GM19240 (cell line): ENCODE measurements at regions not wholly inside any gene's neighbourhood (a gene's known extent, or its start where the extent isn't known, plus 50 kb on each side); places are given as distances from the start of the nearest gene placed in this dataset.

ENCODE experiments used
- DNase-seq: peaks from one replicate; pipeline ENCODE4 v3.0.0; 2011; ENCODE audit warnings: low spot score; ENCODE audit not compliant: insufficient read length

DNA sequence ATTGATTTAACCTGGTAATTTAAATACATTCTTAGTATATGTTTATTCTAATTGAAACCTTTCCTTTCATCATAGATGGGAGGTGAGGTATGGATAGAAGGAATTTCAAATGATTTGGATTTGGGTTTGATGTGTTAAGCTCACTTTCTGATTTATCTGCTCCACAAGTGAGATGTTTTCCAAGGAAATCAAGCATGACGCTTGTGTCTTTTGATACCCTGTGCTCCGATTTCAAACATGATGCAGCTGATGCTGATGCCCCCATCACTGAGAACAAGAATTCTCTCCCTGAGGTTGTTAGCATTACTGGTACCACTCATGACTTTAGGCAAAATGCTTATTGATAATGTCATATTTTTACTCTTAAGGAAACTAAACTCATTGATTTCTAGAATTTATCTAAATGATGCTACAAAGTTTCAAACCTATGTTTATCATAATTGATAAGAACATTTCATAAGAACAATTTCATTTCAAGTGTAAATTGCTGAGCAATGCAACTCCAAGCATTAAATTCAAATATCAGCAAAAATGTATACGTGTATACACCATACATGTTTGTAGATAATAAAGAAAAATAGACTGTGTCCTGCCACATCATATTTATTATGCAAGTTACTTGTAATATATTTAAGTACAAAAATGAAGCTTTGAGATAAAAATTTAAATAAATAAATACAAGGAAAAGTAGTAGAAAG lies 75.5 kb upstream of the LRIG3 start:
- DNase-seq, result no peak

DNA sequence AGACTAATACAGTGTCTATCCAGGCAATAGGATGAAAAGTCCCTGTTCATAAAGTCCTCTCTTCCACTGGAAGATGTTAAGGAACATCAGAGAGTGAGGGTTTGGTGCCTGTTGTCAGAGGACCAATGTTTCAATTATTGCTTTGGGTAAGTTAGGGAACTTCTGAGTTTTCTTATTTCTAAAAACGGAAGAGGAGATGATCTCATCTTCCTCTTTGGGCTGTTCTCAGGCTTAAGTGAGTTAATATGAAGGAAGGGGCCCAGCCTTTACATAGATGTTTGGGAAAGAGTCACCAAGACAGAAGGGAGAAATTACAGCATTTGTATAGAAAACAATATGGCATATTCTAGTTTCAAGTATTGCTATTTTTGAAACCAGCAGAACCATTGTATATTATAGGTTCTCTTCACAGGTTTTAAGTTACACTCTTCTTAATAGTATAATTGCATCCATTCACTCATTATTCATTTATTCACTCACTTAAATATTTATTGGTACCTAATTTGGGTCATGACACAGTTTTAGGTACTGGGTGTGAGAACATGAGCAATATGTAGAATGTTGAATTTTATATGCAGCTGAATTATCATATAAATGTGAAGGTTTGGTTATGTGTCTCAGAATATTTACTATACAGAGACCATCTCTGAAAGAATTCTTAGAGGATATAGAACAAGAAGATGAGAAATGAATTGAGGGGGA lies 68.5 kb upstream of the LRIG3 start:
- DNase-seq, result no peak

DNA sequence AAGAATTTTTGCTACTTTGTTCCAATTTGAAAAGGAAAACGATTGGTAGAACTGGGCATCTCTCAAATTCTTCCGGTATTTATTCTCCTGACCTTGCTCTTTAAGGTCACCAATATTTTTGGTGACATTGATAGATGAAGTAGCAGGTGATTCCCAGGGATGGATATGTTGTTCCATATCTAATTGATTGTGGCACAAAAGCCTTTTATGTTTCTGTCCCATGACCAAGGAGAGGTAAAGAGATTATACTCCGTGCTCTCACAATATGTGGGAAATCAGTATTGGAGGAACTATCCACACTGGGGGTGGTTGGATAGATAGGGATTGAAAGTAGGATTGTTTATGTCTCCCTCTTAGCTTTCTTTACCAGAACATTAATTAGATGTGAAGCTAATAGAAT lies 61.7 kb upstream of the LRIG3 start:
- no peak for DNase-seq

DNA sequence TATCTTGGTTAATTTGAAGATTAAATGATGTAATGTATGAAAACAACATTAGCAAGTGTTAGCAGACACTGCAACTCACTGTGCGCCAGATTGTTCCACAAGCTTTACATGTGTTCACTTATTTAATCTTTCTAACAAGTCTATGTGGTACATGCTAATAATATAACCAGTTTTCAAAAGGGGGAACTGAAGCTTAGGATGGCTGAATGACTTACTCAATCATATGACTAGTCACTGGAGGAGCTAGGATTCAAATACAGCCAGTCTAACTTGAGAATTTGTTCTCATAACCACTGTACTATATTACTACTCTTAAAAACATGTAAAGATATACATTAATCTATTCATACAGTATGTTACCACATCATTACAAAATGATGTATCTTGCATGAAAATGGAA lies 60.5 kb upstream of the LRIG3 start:
- DNase-seq, result no peak

DNA sequence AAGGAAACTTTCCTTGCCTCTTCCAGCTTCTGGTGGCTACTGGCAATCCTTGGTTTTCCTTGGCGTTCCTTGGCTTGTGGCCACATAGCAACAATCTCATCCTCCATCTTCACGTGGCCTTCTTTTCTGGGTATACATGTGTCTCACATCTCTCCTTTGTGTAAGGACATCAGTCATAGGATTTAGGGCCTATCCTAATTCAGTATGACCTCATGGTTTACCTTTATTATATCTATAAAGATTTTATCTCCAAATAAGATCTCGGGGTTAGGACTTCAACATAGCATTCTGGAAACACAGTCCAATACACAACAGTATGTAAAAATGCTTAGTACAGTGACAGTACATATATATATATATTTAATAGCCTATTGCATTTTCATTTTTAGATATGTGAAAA lies 58.4 kb upstream of the LRIG3 start:
- no peak for DNase-seq

DNA sequence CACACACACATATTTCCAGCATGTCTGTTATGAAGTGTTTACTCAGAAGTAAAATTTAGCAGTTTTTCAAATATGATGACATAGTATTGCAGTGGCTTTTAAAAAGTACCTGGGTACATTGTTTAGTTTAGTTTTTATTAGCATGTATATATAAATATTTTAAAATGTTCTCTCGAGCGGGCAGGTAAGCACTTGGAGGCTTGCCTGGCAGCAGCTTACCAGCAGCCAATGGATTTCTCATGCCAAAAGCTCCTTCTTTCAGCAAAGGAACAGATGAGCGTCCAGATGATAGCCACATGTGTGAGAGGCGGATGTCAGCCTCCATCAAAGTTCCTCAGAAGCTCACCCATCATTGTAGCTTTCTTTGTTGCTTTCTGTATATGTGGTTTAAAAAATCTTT lies 57.2 kb upstream of the LRIG3 start:
- DNase-seq, result no peak

DNA sequence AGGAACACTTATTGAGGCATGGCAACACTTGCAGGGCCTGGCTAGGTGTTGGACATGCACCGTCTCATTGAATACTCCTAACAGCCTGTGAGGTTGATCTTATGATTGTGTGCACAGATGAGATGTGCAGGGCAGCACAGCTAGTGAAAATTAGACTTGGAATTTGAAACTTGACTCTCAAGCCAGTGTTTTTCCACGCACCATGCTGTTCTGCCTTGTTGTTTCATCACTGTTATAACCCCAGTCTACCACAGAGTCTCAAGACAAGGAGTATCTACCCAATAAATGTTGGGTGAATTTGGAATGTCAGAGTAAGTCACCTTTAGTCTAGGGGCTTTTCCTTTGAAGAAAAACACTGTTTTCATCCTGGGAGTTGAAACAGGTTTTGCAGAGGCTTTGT lies 55.8 kb upstream of the LRIG3 start:
- DNase-seq, result no peak
